Psoas muscle (tissue), 7 donors: ENCODE measurements at regions not wholly inside any gene's neighbourhood (a gene's known extent, or its start where the extent isn't known, plus 50 kb on each side); places are given as distances from the start of the nearest gene placed in this dataset.

Experiments
- ATAC-seq, 4 donors: fragments of 200-7000 bp; cut with Tn5 transposase; one replicate each; pipeline ENCODE4 v1.9.1; 2020; ENCODE audit warnings: moderate library complexity in 3 of 4, mild to moderate bottlenecking in 2 of 4
- DNase-seq, 2 donors: peaks; one replicate each; pipeline ENCODE4 v3.0.0-alpha.2; 2020
- H3K27ac ChIP-seq: fragments of 200-600 bp; one replicate; pipeline ENCODE4 v1.8.0; 2022
- H3K27me3 ChIP-seq, 3 donors: fragments of 200-600 bp in 1 of 3; one replicate each; pipeline versions ENCODE4 v1.6.1 to v1.8.0; 2013 to 2022; ENCODE audit warnings: low read length in 2 of 3, mild to moderate bottlenecking in 2 of 3, moderate library complexity in 1 of 3; ENCODE audit not compliant: insufficient read depth in 3 of 3
- H3K36me3 ChIP-seq, 2 donors: fragments of 200-600 bp in 1 of 2; one replicate each; pipeline versions ENCODE4 v1.6.1 to v1.8.0; 2013 to 2022; ENCODE audit warnings: low read depth in 1 of 2, mild to moderate bottlenecking in 1 of 2, moderate library complexity in 1 of 2; ENCODE audit not compliant: insufficient read depth in 1 of 2
- H3K4me1 ChIP-seq: fragments of 200-600 bp; one replicate; pipeline ENCODE4 v1.8.0; 2022
- H3K4me3 ChIP-seq: fragments of 200-600 bp; one replicate; pipeline ENCODE4 v1.8.0; 2022; ENCODE audit warnings: mild to moderate bottlenecking
- H3K9me3 ChIP-seq: fragments of 200-600 bp; one replicate; pipeline ENCODE4 v1.8.0; 2022
- WGBS, 3 donors: extraction: QIAGEN DNeasy Blood & Tissue Kit; methylation state at CpG; one replicate each; pipeline versions ENCODE4 v1.1.6 to v1.1.7; 2013; 5-methylcytosine and 5-hydroxymethylcytosine counted together
- intact Hi-C, 2 donors: fragments of 100-400 bp; cut with DNase I; formaldehyde crosslinking; loops; one replicate each; pipeline versions ENCODE4 v1.11.0 to v1.14.2; 2022
- TF ChIP-seq, protein P1 (sequence below): fragments of 200-600 bp; IDR thresholded peaks from one replicate; pipeline ENCODE4 v1.8.0; 2022; ENCODE audit warnings: antibody characterized with exemption
- donor health status: healthy with polysubstance abuse.
- donor health status: DM: no; HTN: no; CAD: no; lungs with moderate emphysema.
- donor health status: Bipolar disorder and iron deficiency.
- donor health status: healthy.
- donor health status: DM: yes; HTN: yes; CAD: no.
- donor health status: DM: no; HTN: no; CAD: no.
- donor health status: DM: yes; HTN: yes; CAD: no.

DNA sequence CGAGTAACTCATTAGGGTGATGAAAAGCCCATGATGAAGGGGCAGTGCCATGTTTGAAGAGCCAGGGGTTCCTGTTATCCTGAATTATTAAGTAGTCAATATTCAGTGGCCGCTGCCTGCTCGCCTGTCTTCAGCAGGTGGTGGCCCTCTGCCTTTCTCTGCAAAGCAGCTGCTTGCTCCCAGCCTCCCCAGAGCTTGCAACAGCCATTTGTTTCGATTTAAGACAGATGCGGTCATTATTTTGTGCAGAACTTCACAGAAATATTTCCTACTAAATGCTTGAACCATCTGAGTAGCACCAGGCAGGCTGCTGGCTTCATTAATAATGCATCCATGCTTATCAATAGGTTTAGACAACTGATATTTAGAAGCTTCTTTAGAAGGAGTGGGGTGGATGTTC lies 104.3 kb upstream of the TTC29 start:
- WGBS, 3 donors: 26 to 37% (median 33%) methylated on average over 5 of the region's 5 CpGs
- H3K4me1 ChIP-seq: no peaks in the 10 kb centered on the region
- H3K9me3 ChIP-seq: no peaks in the 10 kb centered on the region
- DNase-seq (no peak), ATAC-seq (no peak)
- TF ChIP-seq, protein P1, sequence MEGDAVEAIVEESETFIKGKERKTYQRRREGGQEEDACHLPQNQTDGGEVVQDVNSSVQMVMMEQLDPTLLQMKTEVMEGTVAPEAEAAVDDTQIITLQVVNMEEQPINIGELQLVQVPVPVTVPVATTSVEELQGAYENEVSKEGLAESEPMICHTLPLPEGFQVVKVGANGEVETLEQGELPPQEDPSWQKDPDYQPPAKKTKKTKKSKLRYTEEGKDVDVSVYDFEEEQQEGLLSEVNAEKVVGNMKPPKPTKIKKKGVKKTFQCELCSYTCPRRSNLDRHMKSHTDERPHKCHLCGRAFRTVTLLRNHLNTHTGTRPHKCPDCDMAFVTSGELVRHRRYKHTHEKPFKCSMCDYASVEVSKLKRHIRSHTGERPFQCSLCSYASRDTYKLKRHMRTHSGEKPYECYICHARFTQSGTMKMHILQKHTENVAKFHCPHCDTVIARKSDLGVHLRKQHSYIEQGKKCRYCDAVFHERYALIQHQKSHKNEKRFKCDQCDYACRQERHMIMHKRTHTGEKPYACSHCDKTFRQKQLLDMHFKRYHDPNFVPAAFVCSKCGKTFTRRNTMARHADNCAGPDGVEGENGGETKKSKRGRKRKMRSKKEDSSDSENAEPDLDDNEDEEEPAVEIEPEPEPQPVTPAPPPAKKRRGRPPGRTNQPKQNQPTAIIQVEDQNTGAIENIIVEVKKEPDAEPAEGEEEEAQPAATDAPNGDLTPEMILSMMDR: no peak
- no peak overlapping the region for H3K27ac ChIP-seq
- H3K36me3 ChIP-seq: no peaks in the 10 kb centered on the region
- intact Hi-C loops: no loop called here
- no peak overlapping the region for H3K4me3 ChIP-seq
- peaks cover 0 to 3% (median 2%) of the 10 kb centered on the region in 3 donors for H3K27me3 ChIP-seq

DNA sequence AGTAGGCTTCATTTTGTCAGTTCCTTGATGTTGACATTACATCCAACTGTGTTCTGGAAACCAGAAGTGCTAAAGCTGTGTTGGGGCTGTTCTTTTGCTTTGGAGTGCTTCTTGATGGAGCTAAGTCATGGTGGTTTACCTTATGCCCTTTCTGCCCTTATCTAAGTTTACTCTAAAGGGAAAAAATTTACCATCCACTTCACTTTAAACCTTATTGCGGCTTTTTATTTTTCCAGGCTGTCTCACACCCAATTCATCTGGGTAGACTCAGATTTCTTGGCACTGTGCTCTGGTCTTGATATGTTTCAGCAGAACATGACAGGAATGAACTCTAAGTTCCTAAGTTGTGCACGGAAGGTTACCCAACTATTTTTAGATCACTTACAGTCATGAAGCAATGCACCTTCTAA lies 104.7 kb upstream of the TTC29 start:
- Histone ChIP-seq H3K27ac (no peak overlapping the region), H3K27me3 (peaks cover 0 to 3% (median 2%) of the 10 kb centered on the region in 3 donors), H3K9me3 (no peaks in the 10 kb centered on the region), H3K4me1 (no peaks in the 10 kb centered on the region), H3K4me3 (no peak overlapping the region), H3K36me3 (no peaks in the 10 kb centered on the region)
- 16 to 26% (median 22%) methylated on average over 2 of the region's 2 CpGs for WGBS, 3 donors
- DNase-seq (no peak), ATAC-seq (peak in 1 of 4 donors; percentile 43)
- TF ChIP-seq, protein P1: no peak
- intact Hi-C loops: no loop called here

DNA sequence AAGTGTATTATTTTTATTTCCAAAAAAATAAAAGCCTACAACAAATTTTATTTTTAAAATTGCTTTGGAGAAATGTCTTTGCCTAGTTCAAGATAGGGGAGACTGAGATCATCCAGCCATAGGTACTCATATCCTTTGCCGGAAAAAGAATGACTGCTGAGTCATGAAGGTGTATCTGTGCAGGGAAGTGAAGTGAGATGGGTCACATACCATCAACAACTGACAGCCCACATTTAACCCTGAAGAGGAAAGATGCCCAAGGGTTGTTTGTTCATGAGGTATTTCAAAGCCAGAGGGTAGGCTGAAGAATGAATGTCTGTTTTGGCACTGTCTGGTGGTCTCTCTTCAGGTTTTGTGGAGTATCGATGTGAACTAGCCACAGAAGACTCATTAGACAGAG lies 106.7 kb upstream of the TTC29 start:
- no peaks in the 10 kb centered on the region for H3K9me3 ChIP-seq
- no peak overlapping the region for H3K4me3 ChIP-seq
- no peaks in the 10 kb centered on the region for H3K4me1 ChIP-seq
- H3K27me3 ChIP-seq: peaks cover 0 to 2% (median 0%) of the 10 kb centered on the region in 3 donors
- TF ChIP-seq, protein P1: no peak
- DNase-seq: no peak
- WGBS, 3 donors: 90 to 92% (median 92%) methylated on average over 2 of the region's 2 CpGs
- no peaks in the 10 kb centered on the region for H3K36me3 ChIP-seq
- no peak for ATAC-seq
- H3K27ac ChIP-seq: no peak overlapping the region
- intact Hi-C loops: no loop called here

DNA sequence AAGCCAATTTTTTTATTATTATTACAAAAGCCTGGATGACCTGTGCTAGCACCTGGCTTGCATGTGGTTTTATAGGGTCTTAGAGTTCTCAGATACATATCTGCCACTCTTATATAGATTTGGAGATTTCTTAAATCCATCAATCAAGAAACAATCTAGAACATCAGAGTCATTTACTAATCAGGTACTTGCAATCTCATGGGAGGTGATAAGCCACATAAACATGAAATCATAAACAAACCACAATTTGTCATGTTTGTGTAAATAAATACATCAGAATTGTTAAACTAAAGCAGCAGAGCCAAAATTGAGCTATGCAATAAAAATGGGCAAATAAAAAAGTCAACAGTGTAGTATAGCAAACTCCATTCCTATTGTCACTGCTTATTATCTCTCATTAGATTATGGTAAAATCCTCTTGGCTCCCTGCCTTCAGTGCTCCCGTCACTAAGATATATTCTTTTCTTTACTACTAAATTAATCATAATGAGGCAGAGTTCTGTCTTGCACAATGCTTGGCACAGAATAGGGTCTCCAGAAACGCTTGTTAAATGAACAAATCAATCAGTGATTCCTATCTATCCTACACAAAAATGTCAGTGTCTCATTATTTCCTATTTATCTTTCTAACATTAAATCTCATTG lies 108.7 kb upstream of the TTC29 start:
- Histone ChIP-seq H3K36me3 (no peaks in the 10 kb centered on the region), H3K27ac (no peak overlapping the region), H3K9me3 (no peaks in the 10 kb centered on the region), H3K4me1 (no peaks in the 10 kb centered on the region), H3K27me3 (peaks cover 0 to 2% (median 0%) of the 10 kb centered on the region in 3 donors), H3K4me3 (no peak overlapping the region)
- intact Hi-C loops: no loop called here
- 58 to 85% (median 82%) methylated on average over 2 of the region's 2 CpGs for WGBS, 3 donors
- TF ChIP-seq, protein P1: no peak
- DNase-seq (no peak), ATAC-seq (no peak)
